Esophagus squamous epithelium (tissue), 5 donors: ENCODE measurements at regions not wholly inside any gene's neighbourhood (a gene's known extent, or its start where the extent isn't known, plus 50 kb on each side); places are given as distances from the start of the nearest gene placed in this dataset.

Experiments used
- DNase-seq: peaks from one replicate; lab custom pipeline; 2025; lab: John Stamatoyannopoulos, UW
- H3K27ac ChIP-seq, 4 donors: fragments of 200-600 bp; sonication (generic); one replicate each; pipeline ENCODE4 v1.5.1; 2016 to 2019; ENCODE audit warnings: mild to moderate bottlenecking in 1 of 4
- H3K27me3 ChIP-seq, 4 donors: fragments of 200-600 bp; sonication (generic); 1 replicate in 3 of 4; 2 replicates in 1 of 4; pipeline versions ENCODE4 v1.5.1 to v1.6.0; 2017 to 2021; ENCODE audit warnings: antibody characterized with exemption in 1 of 4
- H3K36me3 ChIP-seq, 3 donors: fragments of 200-600 bp; sonication (generic); one replicate each; pipeline ENCODE4 v1.5.1; 2016 to 2019
- H3K4me1 ChIP-seq, 3 donors: fragments of 200-600 bp; sonication (generic); one replicate each; pipeline ENCODE4 v1.5.1; 2017 to 2019
- H3K4me3 ChIP-seq, 4 donors: fragments of 200-600 bp; sonication (generic); 1 replicate in 3 of 4; 2 replicates in 1 of 4; pipeline ENCODE4 v1.5.1; 2016 to 2019; ENCODE audit warnings: mild to moderate bottlenecking in 2 of 4, moderate library complexity in 1 of 4
- H3K9me3 ChIP-seq, 3 donors: fragments of 200-600 bp; sonication (generic); one replicate each; pipeline ENCODE4 v1.5.1; 2016 to 2019
- POLR2A ChIP-seq, 4 donors: fragments of 450-650 bp; IDR thresholded peaks; one replicate each; pipeline ENCODE4 v1.6.1; 2017; ENCODE audit warnings: antibody characterized with exemption in 4 of 4, mild to moderate bottlenecking in 4 of 4, moderate library complexity in 3 of 4
- WGBS, 2 donors: methylation state at CpG; one replicate each; pipeline ENCODE4 v1.1.5; 2018; 5-methylcytosine and 5-hydroxymethylcytosine counted together
- intact Hi-C: fragments of 100-400 bp; cut with DNase I; formaldehyde crosslinking; loops from one replicate; pipeline ENCODE4 v1.15.0; 2022
- TF ChIP-seq, protein P1 (sequence below), 6 experiments: fragments of 450-650 bp in 4 of 6; fragments of 200-600 bp in 2 of 6; sonication (generic) in 2 of 6; IDR thresholded peaks; one replicate each; pipeline ENCODE4 v1.5.1; 2016 to 2019; ENCODE audit warnings: antibody characterized with exemption in 6 of 6, mild to moderate bottlenecking in 4 of 6, moderate library complexity in 4 of 6
- donor health status: DM: yes; HTN: yes; CAD: no.

DNA sequence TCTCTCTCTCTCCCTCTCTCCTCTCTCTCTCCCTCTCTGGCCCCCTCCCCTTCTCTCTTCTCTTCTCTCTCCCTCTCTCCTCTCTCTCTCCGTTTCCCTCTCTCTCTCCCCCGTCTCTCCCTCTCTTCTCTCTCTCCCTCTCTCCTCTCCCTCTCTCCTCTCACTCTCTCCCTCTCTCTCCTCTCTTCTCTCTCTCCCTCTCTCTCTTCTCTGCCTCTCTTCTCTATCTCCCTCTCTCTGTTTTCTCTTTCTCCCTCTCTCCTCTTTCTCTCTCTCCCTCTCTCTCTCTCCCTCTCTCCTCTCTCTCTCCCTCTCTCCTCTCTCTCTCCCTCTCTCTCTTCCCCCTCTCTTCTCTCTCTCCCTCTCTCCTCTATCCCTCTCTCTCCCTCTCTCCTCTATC is 98.3 kb upstream of the FGF3 start:
- no peaks in the 10 kb centered on the region for H3K36me3 ChIP-seq
- intact Hi-C loops = loop anchor here (5.0 kb wide), 1 partner anchor 275 kb away; no protein-coding TSS in a partner anchor
- peaks cover 0 to 29% (median 15%) of the 10 kb centered on the region in 3 donors for H3K4me1 ChIP-seq
- H3K9me3 ChIP-seq = no peaks in the 10 kb centered on the region
- H3K27ac ChIP-seq = no peak overlapping the region
- H3K27me3 ChIP-seq = peaks cover 0 to 94% (median 0%) of the 10 kb centered on the region in 4 donors
- 61 to 67% methylated on average over 2 of the region's 2 CpGs for WGBS, 2 donors
- H3K4me3 ChIP-seq = no peak overlapping the region
- TF ChIP-seq, protein P1, sequence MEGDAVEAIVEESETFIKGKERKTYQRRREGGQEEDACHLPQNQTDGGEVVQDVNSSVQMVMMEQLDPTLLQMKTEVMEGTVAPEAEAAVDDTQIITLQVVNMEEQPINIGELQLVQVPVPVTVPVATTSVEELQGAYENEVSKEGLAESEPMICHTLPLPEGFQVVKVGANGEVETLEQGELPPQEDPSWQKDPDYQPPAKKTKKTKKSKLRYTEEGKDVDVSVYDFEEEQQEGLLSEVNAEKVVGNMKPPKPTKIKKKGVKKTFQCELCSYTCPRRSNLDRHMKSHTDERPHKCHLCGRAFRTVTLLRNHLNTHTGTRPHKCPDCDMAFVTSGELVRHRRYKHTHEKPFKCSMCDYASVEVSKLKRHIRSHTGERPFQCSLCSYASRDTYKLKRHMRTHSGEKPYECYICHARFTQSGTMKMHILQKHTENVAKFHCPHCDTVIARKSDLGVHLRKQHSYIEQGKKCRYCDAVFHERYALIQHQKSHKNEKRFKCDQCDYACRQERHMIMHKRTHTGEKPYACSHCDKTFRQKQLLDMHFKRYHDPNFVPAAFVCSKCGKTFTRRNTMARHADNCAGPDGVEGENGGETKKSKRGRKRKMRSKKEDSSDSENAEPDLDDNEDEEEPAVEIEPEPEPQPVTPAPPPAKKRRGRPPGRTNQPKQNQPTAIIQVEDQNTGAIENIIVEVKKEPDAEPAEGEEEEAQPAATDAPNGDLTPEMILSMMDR (IDR thresholded peaks at IDR 0.05) = no peak
- no peak for TF ChIP-seq POLR2A (IDR thresholded peaks at IDR 0.05)
- DNase-seq = no peak

DNA sequence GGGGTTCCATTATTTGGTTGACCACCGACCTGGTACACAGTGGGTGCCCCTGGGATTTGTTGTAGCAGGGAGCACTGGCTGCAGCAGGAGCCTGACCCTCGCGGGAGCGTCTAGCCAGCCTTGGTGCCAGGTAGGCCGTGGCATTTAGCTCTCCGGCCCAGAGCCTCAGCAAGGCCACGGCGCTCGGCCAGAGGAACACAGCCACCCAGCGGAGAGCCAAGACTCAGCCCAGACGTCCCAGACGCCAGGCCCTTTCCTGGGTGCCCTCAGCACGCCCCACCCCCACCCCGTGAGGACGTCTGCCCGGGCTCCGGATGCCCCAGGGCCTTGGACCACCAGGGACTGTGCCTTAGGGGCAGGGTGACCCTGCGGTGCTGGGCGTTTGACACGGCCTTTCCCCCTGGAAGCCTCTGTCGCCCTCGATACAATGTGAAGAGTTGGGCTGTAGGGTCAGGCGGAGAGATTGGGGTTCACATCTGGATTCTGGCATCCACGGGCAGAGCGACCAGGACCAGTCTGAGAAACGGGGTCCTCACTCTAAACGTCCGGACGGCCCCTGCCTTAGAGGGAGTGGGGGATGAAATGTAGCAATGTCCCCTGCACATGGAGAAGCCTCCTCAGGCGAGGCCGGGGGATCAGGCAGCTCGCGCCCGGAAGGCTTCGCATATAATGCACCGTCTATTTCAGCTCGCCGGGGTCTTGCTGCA is 99.2 kb upstream of the FGF3 start:
- Histone ChIP-seq H3K36me3 (no peaks in the 10 kb centered on the region), H3K9me3 (no peaks in the 10 kb centered on the region), H3K27me3 (peaks cover 0 to 97% (median 0%) of the 10 kb centered on the region in 4 donors), H3K27ac (peak overlapping the region in 2 of 4 donors; percentile 32 to 37), H3K4me1 (peaks cover 0 to 29% (median 15%) of the 10 kb centered on the region in 3 donors), H3K4me3 (no peak overlapping the region)
- 53% methylated on average over 10 of the region's 38 CpGs; no CpG with 5 or more reads in 1 of the 2 donors for WGBS, 2 donors
- TF ChIP-seq, protein P1 (IDR thresholded peaks at IDR 0.05) = no peak
- no peak for TF ChIP-seq POLR2A (IDR thresholded peaks at IDR 0.05)
- intact Hi-C loops = loop anchor here (5.0 kb wide), 1 partner anchor 274 kb away; no protein-coding TSS in a partner anchor
- no peak for DNase-seq

GRCh38 chr11:69918938-69919650 is 99.9 kb upstream of the FGF3 start:
- intact Hi-C loops = loop anchor here (5.0 kb wide), 1 partner anchor 273 kb away; no protein-coding TSS in a partner anchor
- H3K27ac ChIP-seq = peak overlapping the region in 2 of 4 donors; percentile 32 to 37

GRCh38 chr11:69919659-69920344 is 100.6 kb upstream of the FGF3 start:
- TF ChIP-seq, protein P1 (IDR thresholded peaks at IDR 0.05) = no peak
- TF ChIP-seq POLR2A (IDR thresholded peaks at IDR 0.05) = no peak
- peaks cover 0 to 98% (median 0%) of the 10 kb centered on the region in 4 donors for H3K27me3 ChIP-seq
- H3K9me3 ChIP-seq = no peaks in the 10 kb centered on the region
- peaks cover 0 to 22% (median 15%) of the 10 kb centered on the region in 3 donors for H3K4me1 ChIP-seq
- 47 to 80% methylated on average over 2 to 3 of the region's 3 CpGs for WGBS, 2 donors
- intact Hi-C loops = loop anchor here (5.0 kb wide), 1 partner anchor 272 kb away; no protein-coding TSS in a partner anchor
- H3K27ac ChIP-seq = no peak overlapping the region
- H3K36me3 ChIP-seq = no peaks in the 10 kb centered on the region
- no peak overlapping the region for H3K4me3 ChIP-seq
- DNase-seq = no peak

More at GRCh38 chr11:69918938-69919650, 99.9 kb upstream of the FGF3 start:
- 53 to 69% methylated on average over 14 to 15 of the region's 32 CpGs for WGBS, 2 donors
- peaks cover 0 to 97% (median 0%) of the 10 kb centered on the region in 4 donors for H3K27me3 ChIP-seq
- TF ChIP-seq, protein P1 (IDR thresholded peaks at IDR 0.05) = peak; percentile 63 to 96 (median 87)
- TF ChIP-seq POLR2A (IDR thresholded peaks at IDR 0.05) = no peak
- H3K4me3 ChIP-seq = no peak overlapping the region
- H3K4me1 ChIP-seq = peaks cover 0 to 29% (median 15%) of the 10 kb centered on the region in 3 donors
- H3K9me3 ChIP-seq = no peaks in the 10 kb centered on the region
- no peak for DNase-seq
- no peaks in the 10 kb centered on the region for H3K36me3 ChIP-seq
